ENCODE measurements at regions not wholly inside any gene's neighbourhood (a gene's known extent, or its start where the extent isn't known, plus 50 kb on each side); places are given as distances from the start of the nearest gene placed in this dataset.
"Not testable (repeated sequence)": the region's sequence is repeated elsewhere in the genome, so short reads cannot be mapped to it uniquely, and the experiment has no call there.

GRCh38 chr11:28787897-28788296, 679.7 kb downstream of the METTL15 start:
- DNase-seq, result not testable (repeated sequence)

GRCh38 chr11:28777126-28777525, 668.9 kb downstream of the METTL15 start:
- no peak for DNase-seq

- DNase-seq, result no peak
Measured at GRCh38 chr11:28773606-28774005, 665.4 kb downstream of the METTL15 start.

GRCh38 chr11:28770806-28771205, 662.6 kb downstream of the METTL15 start:
- DNase-seq, result no peak

- no peak for DNase-seq
Measured at GRCh38 chr11:28767574-28767973, 659.4 kb downstream of the METTL15 start.

GRCh38 chr11:28763876-28764275, 655.7 kb downstream of the METTL15 start:
- no peak for DNase-seq

- DNase-seq, result no peak
Measured at GRCh38 chr11:28763151-28763550, 655.0 kb downstream of the METTL15 start.

GRCh38 chr11:28760676-28761390, 652.6 kb downstream of the METTL15 start:
- DNase-seq, result no peak

- no peak for DNase-seq
Measured at GRCh38 chr11:28759311-28759710, 651.1 kb downstream of the METTL15 start.

- no peak for DNase-seq
Measured at GRCh38 chr11:28757725-28758515, 649.7 kb downstream of the METTL15 start.

- no peak for DNase-seq
Measured at GRCh38 chr11:28756977-28757376, 648.8 kb downstream of the METTL15 start.

GRCh38 chr11:28743061-28743550, 634.9 kb downstream of the METTL15 start:
- no peak for DNase-seq

GRCh38 chr11:28739489-28740280, 631.5 kb downstream of the METTL15 start:
- DNase-seq, result no peak

- no peak for DNase-seq
Measured at GRCh38 chr11:28738549-28738948, 630.4 kb downstream of the METTL15 start.

- no peak for DNase-seq
Measured at GRCh38 chr11:28736256-28736655, 628.1 kb downstream of the METTL15 start.

- no peak for DNase-seq
Measured at GRCh38 chr11:28735511-28735910, 627.3 kb downstream of the METTL15 start.

- no peak for DNase-seq
Measured at GRCh38 chr11:28730889-28731288, 622.7 kb downstream of the METTL15 start.

- no peak for DNase-seq
Measured at GRCh38 chr11:28730336-28730735, 622.1 kb downstream of the METTL15 start.

- no peak for DNase-seq
Measured at GRCh38 chr11:28729339-28729738, 621.2 kb downstream of the METTL15 start.

GRCh38 chr11:28728666-28729065, 620.5 kb downstream of the METTL15 start:
- DNase-seq, result no peak

GRCh38 chr11:28727254-28727653, 619.1 kb downstream of the METTL15 start:
- DNase-seq, result no peak

- DNase-seq, result no peak
Measured at GRCh38 chr11:28726432-28726831, 618.2 kb downstream of the METTL15 start.

GRCh38 chr11:28715726-28716125, 607.5 kb downstream of the METTL15 start:
- no peak for DNase-seq
